Lower leg skin (tissue), 3 donors: ENCODE measurements at regions not wholly inside any gene's neighbourhood (a gene's known extent, or its start where the extent isn't known, plus 50 kb on each side); places are given as distances from the start of the nearest gene placed in this dataset.
"Not testable (repeated sequence)": the region's sequence is repeated elsewhere in the genome, so short reads cannot be mapped to it uniquely, and the experiment has no call there.

Experiments used
- POLR2A ChIP-seq, 2 donors: fragments of 450-650 bp; IDR thresholded peaks; one replicate each; pipeline ENCODE4 v1.6.1; 2016 to 2017; ENCODE audit warnings: antibody characterized with exemption in 2 of 2, mild to moderate bottlenecking in 1 of 2, moderate library complexity in 1 of 2
- TF ChIP-seq, protein P1 (sequence below), 3 donors: fragments of 450-650 bp; IDR thresholded peaks; one replicate each; pipeline ENCODE4 v1.5.1; 2016; ENCODE audit warnings: antibody characterized with exemption in 3 of 3, mild to moderate bottlenecking in 3 of 3, moderate library complexity in 2 of 3

DNA sequence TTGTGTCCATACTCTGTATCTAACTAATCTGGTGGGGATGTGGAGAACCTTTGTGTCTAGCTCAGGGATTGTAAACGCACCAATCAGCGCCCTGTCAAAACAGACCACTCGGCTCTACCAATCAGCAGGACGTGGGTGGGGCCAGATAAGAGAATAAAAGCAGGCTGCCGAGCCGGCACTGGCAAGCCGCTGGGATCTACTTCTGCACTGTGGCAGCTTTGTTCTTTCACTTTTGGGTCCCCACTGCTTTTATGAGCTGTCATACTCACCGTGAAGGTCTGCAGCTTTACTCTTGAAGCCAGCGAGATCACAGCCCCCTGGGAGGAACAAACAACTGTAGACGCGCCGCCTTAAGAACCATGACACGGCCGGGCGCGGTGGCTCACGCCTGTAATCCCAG, 62.7 kb upstream of the EEF1E1 start:
- TF ChIP-seq, protein P1, sequence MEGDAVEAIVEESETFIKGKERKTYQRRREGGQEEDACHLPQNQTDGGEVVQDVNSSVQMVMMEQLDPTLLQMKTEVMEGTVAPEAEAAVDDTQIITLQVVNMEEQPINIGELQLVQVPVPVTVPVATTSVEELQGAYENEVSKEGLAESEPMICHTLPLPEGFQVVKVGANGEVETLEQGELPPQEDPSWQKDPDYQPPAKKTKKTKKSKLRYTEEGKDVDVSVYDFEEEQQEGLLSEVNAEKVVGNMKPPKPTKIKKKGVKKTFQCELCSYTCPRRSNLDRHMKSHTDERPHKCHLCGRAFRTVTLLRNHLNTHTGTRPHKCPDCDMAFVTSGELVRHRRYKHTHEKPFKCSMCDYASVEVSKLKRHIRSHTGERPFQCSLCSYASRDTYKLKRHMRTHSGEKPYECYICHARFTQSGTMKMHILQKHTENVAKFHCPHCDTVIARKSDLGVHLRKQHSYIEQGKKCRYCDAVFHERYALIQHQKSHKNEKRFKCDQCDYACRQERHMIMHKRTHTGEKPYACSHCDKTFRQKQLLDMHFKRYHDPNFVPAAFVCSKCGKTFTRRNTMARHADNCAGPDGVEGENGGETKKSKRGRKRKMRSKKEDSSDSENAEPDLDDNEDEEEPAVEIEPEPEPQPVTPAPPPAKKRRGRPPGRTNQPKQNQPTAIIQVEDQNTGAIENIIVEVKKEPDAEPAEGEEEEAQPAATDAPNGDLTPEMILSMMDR (IDR thresholded peaks at IDR 0.05) = not testable (repeated sequence)
- not testable (repeated sequence) for TF ChIP-seq POLR2A (IDR thresholded peaks at IDR 0.05)
